C4-2B (cell line): ENCODE measurements at regions not wholly inside any gene's neighbourhood (a gene's known extent, or its start where the extent isn't known, plus 50 kb on each side); places are given as distances from the start of the nearest gene placed in this dataset.

Experiments used
- ZFX ChIP-seq: fragments of 450-650 bp; IDR thresholded peaks from 2 replicates; pipeline ENCODE4 v1.6.1; 2017
- TF ChIP-seq, protein P1 (sequence below): fragments of 450-650 bp; conservative IDR thresholded peaks from 2 replicates; pipeline ENCODE4 v1.5.1; 2017; ENCODE audit warnings: mild to moderate bottlenecking

- TF ChIP-seq, protein P1, sequence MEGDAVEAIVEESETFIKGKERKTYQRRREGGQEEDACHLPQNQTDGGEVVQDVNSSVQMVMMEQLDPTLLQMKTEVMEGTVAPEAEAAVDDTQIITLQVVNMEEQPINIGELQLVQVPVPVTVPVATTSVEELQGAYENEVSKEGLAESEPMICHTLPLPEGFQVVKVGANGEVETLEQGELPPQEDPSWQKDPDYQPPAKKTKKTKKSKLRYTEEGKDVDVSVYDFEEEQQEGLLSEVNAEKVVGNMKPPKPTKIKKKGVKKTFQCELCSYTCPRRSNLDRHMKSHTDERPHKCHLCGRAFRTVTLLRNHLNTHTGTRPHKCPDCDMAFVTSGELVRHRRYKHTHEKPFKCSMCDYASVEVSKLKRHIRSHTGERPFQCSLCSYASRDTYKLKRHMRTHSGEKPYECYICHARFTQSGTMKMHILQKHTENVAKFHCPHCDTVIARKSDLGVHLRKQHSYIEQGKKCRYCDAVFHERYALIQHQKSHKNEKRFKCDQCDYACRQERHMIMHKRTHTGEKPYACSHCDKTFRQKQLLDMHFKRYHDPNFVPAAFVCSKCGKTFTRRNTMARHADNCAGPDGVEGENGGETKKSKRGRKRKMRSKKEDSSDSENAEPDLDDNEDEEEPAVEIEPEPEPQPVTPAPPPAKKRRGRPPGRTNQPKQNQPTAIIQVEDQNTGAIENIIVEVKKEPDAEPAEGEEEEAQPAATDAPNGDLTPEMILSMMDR, result no peak
- no peak for TF ChIP-seq ZFX
These were observed 136.1 kb downstream of the PAPOLA start for GRCh38 chr14:96638041-96638855.
